Activated CD4-positive, CD25-positive, alpha-beta regulatory T cell (primary cell): ENCODE measurements at regions not wholly inside any gene's neighbourhood (a gene's known extent, or its start where the extent isn't known, plus 50 kb on each side); places are given as distances from the start of the nearest gene placed in this dataset.

Source experiments
- DNase-seq, 4 experiments: peaks; one replicate each; lab custom pipeline; 2025; lab: John Stamatoyannopoulos, UW

DNA sequence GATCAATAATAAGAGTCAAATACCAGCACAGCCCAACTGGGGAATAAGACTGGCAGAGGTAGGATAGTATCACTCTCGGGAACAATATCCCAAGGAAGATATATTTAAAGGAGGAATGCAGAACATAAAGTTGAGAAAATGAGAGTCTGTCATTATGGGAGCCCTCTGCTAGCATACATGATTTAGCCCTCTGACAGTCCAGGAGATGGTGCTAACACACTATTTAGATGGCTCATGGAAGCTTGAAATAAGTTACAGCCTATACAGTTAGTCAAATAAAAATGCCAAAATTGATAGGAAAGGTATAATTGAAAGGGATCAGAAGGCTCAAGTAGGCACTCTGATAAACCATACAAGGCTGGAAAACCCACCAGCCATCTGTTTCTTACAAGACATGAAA is 201.0 kb upstream of the NEIL3 start:
- DNase-seq: no peak

DNA sequence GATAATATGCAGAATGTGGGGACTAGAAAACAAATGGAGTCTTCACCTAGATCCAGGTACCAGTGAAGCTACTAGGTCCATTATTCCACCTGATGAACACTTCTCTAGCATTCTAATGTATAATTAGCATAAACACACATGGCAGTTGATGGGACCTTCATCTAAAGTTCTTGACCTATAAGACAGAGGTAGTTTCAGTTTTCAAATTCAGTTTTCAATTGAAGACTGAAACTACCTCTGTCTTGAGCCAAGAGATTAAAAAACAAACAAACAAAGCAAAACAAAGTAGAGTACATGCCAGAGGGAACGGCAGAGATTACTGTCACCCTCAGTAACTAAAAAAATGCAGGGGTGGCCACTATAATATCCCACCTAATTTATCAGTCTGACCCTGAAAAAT is 199.9 kb upstream of the NEIL3 start:
- DNase-seq: no peak

DNA sequence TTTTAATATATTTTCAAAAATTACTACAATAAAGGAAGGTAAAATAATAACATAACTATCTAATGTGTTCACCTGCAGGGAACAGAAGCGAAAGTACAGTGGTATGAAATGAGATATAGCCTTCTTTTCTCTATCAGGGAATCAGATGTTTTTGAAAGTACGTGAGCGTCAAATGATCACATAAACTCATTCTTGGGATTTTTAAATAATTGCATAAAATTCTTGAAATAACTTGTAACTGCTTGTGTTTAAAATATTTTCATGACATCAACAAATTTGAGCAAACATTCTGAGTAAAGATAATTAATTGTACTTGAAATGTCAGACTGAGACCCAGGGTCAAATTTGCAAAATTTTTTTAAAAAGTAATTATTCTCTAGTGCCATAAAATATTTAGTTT is 193.5 kb upstream of the NEIL3 start:
- DNase-seq: no peak

GRCh38 chr4:177117256-177117655 is 192.4 kb upstream of the NEIL3 start:
- no peak for DNase-seq

GRCh38 chr4:177118596-177118995 is 191.1 kb upstream of the NEIL3 start:
- DNase-seq: no peak

DNA sequence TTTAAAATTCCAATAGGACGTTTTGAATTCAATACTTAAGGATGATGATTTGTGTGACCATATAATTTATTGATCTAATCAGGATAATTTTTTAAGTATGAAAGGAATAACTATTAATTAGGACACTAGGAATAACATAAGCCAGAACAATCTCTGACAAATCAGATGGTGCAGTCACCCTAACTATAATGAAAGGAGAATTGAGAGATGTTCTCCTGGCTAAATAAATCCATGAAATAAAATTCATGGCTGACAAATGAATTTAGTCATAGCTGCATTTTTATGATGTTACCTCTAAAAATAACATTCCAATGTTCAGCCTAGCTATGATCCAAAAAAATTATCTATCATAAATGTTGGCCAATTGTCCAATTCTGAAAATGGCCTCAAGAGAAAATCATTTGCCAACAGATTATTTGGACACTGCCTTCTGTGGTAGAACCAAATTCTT is 190.6 kb upstream of the NEIL3 start:
- DNase-seq: no peak

- no peak for DNase-seq
Measured at GRCh38 chr4:177119691-177120090, 190.0 kb upstream of the NEIL3 start.

DNA sequence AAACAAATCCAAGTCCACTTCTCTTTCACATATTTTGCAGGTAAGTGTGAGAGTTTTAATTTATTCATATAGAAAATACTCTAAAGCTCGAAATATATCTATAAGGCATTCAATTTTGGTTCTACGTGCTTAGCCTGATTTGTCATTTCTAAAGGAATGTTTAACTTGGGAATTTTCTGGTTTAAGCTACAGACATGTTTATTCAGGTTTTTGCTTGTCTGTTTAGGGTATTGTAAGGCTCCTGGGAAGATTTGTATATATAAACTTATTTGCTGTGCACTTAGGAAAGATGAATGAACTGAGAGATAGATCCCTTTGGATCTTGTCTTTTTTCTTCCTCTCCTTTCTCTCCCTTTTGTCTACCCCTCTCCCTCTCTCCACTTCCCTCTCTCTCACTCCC is 185.9 kb upstream of the NEIL3 start:
- DNase-seq: no peak

- no peak for DNase-seq
Measured at GRCh38 chr4:177124349-177125064, 185.2 kb upstream of the NEIL3 start.

DNA sequence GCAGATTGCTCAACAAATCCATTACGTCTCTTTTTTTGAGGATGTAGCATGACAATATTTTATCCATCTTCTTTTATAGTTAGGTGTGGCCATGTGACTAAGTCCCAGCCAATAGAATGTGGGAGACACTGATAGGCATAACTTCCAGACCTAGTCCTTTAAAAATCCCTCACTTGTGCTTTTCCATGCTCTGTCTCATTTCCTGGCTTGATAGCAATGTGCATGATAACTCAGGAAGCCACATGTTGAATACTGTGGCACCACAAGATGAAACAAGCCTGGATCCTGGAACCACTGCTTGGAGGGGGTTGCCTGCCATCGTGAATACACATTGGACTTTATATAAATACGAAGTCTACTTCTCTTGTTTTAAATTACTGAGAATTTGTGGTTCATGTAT is 184.0 kb upstream of the NEIL3 start:
- DNase-seq: no peak

DNA sequence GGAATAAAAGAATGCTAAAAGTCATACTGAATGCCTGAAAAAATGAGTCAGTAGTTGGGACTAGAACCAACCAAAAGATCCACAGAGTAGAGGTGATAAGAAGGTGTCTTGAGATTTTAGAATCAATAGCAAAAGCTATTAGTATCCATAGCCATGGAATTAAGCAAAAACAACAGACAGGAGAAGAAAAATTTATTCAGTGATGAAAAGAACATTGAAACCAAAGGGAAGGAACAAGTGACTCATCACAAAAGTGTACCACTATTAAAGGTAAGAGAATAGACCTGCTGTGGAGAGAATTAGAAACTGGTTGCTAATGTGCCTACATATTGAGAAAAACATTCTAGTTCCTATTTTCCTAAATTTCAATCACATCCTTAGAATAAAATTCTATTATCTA is 182.0 kb upstream of the NEIL3 start:
- DNase-seq: no peak

GRCh38 chr4:177128306-177128705 is 181.4 kb upstream of the NEIL3 start:
- DNase-seq: no peak

DNA sequence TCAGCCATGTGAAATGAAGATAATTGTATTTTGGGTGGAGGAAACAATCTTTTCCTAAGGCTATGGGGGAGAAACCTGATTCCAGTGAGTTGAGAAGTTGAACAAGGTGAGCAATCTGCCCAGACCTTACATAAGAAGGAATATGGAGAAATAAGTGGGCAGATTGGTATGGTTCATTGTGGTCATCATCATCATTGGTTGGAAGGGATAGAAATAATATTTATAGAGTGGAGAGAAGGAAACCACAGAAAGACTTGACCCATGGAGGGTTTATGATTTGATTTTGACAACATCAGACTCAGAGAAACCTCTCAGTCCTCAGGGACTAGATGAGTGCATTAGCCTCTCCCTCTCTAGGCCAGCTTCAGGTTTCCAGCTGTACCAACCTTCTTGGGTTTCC is 177.9 kb upstream of the NEIL3 start:
- no peak for DNase-seq

DNA sequence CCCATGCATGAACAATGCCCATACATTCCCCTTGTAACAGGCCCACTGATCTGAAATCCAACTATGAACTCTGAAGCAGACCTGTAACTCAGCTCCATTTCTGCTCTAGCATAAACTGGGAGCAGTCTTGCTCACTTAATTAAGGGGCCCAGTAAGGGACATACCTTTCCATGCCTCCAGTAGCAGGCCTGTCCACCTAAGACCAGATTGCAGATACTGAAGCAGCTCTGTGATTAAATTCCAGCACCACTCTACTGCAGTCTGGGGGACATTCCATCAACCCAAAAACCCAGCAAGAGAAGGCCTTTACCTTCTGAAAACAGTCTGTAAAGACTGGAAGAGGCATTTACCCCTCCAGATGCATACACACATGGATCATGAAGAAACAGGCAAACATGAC is 162.0 kb upstream of the NEIL3 start:
- DNase-seq: no peak

DNA sequence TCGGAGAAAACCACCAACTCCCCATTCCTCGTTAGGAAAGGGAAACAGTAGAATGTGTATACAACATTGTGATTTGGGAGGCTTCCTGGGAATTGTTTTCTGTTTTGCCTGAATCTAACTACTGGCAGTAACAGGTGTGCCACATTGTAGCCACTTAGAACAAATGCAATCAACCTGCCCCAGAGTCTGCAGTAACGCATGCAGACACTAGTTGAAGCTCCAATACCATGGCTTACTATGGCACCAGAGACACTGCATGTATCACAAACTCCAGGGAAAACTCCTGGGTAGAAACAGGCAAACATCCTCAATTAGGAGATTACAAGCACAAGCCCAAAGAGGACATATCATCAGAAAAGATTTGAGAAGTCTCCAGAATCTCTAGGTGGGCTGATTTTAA is 154.2 kb upstream of the NEIL3 start:
- DNase-seq: no peak

DNA sequence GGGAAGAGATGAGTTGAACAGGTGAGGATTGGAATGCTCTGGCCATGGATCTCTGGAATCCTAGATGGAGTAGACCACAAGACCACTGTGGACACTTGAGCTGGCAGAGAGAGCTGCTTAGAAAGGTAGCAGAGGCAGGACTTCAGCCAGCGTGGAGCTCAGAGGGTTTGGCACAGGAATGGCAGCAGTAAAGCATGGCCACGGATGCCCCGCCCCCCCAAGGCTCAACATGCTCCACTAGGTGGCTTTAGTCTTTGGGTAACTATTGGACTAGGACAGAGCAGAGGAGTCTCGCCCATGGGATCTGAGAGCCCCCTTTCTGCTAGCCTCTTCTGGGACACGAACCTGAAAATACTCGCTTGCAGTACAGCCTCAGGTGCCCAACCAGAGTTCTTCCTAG is 150.1 kb upstream of the NEIL3 start:
- DNase-seq: no peak

- DNase-seq: no peak
Measured at GRCh38 chr4:177161781-177162180, 147.9 kb upstream of the NEIL3 start.

DNA sequence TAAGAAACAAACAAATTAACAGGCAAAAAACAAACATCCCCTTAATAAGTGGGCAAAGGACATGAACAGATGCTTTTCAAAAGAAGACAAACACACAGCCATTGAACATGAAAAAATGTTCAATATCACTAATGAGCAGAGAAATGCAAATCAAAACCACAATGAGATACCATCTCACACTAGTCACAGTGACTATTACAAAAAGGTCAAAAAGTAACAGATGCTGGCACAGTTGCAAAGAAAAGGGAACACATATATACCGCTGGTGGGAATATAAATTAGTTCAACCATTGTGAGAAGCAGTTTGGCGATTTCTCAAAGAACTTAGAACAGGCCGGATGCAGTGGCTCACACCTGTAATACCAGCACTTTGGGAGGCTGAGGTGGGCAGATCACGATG is 146.1 kb upstream of the NEIL3 start:
- no peak for DNase-seq

DNA sequence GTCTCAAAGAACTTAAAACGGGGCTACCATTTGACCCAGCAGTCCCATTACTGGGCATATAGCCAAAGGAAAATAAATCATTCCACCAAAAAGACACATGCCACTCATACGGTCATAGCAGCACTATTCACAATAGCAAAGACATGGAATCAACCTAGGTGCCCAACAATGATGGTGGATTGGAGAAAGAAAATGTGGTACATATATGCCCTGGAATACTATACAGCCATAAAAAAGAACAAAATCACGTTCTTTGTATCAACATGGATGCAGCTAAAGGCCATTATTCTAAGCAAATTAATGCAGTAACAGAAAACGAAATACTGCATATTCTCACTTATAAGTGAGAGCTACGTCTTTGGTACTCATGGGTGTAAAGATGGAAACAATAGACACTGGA is 138.1 kb upstream of the NEIL3 start:
- DNase-seq: no peak

DNA sequence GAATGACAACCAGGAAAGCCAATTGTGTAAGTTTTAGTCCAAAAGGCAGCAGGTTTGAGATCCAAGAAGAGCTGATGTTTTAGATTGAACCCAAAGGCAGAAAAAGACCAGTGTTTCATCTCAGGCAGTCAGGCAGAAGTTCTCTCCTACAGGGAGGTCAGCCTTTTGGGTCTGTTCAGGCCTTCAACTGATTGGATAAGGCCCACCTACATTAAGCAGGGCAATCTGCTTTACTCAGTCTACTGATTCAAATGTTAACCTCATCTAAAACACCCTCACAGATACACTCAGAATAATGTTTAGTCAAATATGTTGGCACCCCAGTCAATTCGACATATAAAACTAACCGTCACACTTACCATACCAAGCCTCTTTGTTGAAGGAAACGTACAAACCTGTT is 134.2 kb upstream of the NEIL3 start:
- no peak for DNase-seq

GRCh38 chr4:177177541-177178081 is 132.1 kb upstream of the NEIL3 start:
- DNase-seq: no peak

- DNase-seq: no peak
Measured at GRCh38 chr4:177178246-177178645, 131.4 kb upstream of the NEIL3 start.

- no peak for DNase-seq
Measured at GRCh38 chr4:177182166-177182565, 127.5 kb upstream of the NEIL3 start.

GRCh38 chr4:177182728-177183127 is 126.9 kb upstream of the NEIL3 start:
- no peak for DNase-seq
